ENCODE measurements at regions not wholly inside any gene's neighbourhood (a gene's known extent, or its start where the extent isn't known, plus 50 kb on each side); places are given as distances from the start of the nearest gene placed in this dataset.

DNA sequence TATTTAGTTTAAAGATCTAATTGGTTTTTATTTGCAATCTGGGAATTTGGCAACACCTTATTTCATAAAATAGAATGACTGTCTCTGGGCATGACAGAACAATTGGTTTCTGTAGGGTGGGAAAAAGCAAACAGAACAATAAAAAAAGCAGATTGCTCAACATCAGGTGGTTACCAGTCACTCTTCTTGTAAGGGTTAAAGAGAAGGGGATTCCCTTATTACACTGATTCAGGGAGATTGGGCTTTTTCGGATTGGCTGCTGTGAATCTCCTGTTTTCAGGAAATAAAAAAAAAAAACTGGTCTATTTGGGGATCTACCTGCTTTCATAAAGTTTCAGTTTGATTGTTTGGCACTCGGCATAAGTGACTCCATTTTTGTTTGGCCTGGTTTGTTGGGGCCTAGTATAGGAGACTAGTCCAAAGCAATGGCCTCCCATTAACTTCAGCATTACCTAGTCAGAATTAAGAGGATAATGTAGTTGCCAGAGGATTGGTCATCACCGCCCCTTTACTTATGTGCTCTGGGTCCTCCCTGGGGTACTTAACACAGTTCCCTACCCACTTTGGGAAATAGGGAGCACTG is 380.5 kb downstream of the IDS start:
- DNase-seq (ENCODE audit: low spot score in 2 of 2) = no peak
- Histone ChIP-seq H3K9me3 (no peaks in the 10 kb centered on the region), H3K27me3 (no peaks in the 10 kb centered on the region), H3K27ac (no peak overlapping the region), H3K4me1 (no peaks in the 10 kb centered on the region), H3K4me3 (no peak overlapping the region), H3K36me3 (no peaks in the 10 kb centered on the region)
- TF ChIP-seq, protein P1, sequence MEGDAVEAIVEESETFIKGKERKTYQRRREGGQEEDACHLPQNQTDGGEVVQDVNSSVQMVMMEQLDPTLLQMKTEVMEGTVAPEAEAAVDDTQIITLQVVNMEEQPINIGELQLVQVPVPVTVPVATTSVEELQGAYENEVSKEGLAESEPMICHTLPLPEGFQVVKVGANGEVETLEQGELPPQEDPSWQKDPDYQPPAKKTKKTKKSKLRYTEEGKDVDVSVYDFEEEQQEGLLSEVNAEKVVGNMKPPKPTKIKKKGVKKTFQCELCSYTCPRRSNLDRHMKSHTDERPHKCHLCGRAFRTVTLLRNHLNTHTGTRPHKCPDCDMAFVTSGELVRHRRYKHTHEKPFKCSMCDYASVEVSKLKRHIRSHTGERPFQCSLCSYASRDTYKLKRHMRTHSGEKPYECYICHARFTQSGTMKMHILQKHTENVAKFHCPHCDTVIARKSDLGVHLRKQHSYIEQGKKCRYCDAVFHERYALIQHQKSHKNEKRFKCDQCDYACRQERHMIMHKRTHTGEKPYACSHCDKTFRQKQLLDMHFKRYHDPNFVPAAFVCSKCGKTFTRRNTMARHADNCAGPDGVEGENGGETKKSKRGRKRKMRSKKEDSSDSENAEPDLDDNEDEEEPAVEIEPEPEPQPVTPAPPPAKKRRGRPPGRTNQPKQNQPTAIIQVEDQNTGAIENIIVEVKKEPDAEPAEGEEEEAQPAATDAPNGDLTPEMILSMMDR (IDR thresholded peaks at IDR 0.05) = no peak
- intact Hi-C loops (cut with DNase I) = no loop called here

DNA sequence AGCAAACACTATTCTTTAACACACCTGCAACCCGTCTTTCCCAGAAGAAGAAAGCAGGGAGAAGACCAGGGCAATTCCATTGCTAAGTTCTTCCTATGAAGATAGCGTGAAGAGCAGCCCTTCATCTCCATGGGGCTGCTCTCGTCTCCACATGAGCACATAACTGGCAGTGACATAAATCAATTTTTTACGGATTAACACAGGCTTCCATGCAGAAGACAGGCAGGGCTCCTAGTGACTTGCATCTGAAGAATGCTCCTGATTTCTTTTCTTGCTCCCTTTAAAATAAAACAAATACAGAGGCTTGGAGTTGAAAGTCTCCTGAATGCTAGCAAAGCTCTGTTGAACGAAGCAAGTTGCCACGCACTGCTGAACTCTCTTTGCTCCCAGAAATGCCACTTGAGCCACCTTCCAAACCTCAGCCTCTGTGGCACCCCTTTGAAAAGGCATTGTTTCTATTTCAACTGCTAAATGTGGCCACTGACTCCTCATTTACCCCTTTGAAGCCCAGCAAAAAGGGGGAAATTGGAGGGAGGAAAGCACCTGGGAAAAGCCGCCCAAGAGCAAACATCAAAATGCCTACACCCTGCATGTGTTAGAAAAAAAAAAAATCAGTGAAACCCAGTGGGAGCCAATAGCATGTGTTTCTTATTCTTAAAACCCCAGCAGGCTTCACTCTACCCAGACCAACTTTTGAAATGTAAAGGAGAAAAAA is 383.7 kb downstream of the IDS start:
- Histone ChIP-seq H3K4me1 (no peaks in the 10 kb centered on the region), H3K36me3 (no peaks in the 10 kb centered on the region), H3K9me3 (no peaks in the 10 kb centered on the region), H3K27me3 (no peaks in the 10 kb centered on the region), H3K4me3 (no peak overlapping the region), H3K27ac (no peak overlapping the region)
- intact Hi-C loops (cut with DNase I) = no loop called here
- DNase-seq (ENCODE audit: low spot score in 2 of 2) = no peak
- TF ChIP-seq, protein P1 (IDR thresholded peaks at IDR 0.05) = no peak

DNA sequence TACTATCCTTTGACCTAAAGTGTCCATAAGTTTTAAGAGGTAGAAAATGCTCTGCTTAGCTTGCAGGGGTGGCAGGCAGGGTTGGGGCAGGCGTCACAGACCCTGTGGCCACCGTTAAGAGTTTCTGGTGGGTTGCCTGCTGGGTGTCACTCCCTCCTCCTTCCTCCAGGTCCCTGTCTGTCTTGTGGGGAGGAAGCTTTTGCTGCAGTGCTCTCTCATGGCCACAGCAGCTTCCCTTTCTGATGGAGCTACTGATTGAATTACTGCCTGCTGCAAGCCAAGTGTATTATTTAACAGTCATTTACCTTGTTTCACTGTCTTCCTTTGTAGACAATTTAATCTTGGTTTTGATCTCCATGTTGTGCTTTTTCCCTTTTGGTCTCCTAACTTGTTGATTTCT is 384.6 kb downstream of the IDS start:
- H3K36me3 ChIP-seq = no peaks in the 10 kb centered on the region
- no peak overlapping the region for H3K27ac ChIP-seq
- intact Hi-C loops (cut with DNase I) = no loop called here
- no peaks in the 10 kb centered on the region for H3K4me1 ChIP-seq
- no peaks in the 10 kb centered on the region for H3K27me3 ChIP-seq
- no peak for DNase-seq (ENCODE audit: low spot score in 2 of 2)
- TF ChIP-seq, protein P1 (IDR thresholded peaks at IDR 0.05) = no peak
- no peak overlapping the region for H3K4me3 ChIP-seq
- no peaks in the 10 kb centered on the region for H3K9me3 ChIP-seq

DNA sequence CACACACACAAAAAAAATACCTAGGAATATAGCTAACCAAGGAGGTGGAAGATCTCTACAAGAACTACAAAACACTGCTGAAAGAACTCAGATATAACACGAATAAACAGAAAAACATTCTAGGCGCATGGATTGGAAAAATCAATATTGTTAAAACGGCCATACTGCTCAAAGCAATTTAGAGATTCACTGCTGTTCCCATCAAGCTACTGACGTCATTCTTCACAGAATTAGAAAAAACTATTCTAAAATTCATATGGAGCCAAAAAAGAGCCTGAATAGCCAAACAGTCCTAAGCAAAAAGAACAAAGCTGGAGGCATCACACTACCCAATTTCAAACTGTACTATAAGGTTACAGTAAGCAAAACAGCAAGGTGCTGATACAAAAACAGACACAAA is 390.2 kb downstream of the IDS start:
- TF ChIP-seq, protein P1 (IDR thresholded peaks at IDR 0.05) = no peak
- H3K36me3 ChIP-seq = no peaks in the 10 kb centered on the region
- peaks cover 0 to 4% of the 10 kb centered on the region in 2 donors for H3K9me3 ChIP-seq
- no peak overlapping the region for H3K4me3 ChIP-seq
- no peak overlapping the region for H3K27ac ChIP-seq
- H3K27me3 ChIP-seq = no peaks in the 10 kb centered on the region
- intact Hi-C loops (cut with DNase I) = no loop called here
- H3K4me1 ChIP-seq = no peaks in the 10 kb centered on the region
- DNase-seq (ENCODE audit: low spot score in 2 of 2) = no peak

DNA sequence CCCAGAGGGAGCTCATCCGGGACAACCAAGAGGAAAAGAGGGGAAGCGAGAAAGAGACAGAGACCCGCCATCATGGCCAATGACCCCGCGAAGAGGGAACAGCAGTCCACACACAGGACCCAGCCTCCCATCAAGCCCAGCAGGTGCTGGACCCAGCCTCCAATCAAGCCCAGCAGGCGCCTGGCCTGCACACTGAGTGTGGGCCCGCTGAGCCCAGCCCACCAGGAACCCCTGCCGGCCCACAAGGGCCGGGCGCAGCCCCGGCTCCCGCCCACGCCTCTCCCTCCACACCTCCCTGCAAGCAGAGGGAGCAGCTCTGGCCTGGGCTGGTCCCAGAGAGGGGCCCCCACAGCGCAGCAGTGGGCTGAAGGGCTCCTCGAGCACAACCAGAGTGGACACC is 391.1 kb downstream of the IDS start:
- peaks cover 0 to 4% of the 10 kb centered on the region in 2 donors for H3K9me3 ChIP-seq
- TF ChIP-seq, protein P1 (IDR thresholded peaks at IDR 0.05) = no peak
- no peaks in the 10 kb centered on the region for H3K27me3 ChIP-seq
- H3K4me3 ChIP-seq = no peak overlapping the region
- intact Hi-C loops (cut with DNase I) = no loop called here
- DNase-seq (ENCODE audit: low spot score in 2 of 2) = no peak
- H3K27ac ChIP-seq = no peak overlapping the region
- H3K4me1 ChIP-seq = no peaks in the 10 kb centered on the region
- H3K36me3 ChIP-seq = no peaks in the 10 kb centered on the region
